K562 (cell line): ENCODE measurements at regions not wholly inside any gene's neighbourhood (a gene's known extent, or its start where the extent isn't known, plus 50 kb on each side); places are given as distances from the start of the nearest gene placed in this dataset.

ENCODE experiments used
- CHD2 ChIP-seq: IDR thresholded peaks from 2 replicates; pipeline ENCODE4 v1.6.1; 2011; ENCODE audit warnings: low read depth, low read length
- HMG20A ChIP-seq: fragments of 450-650 bp; formaldehyde crosslinking; conservative IDR thresholded peaks from 2 replicates; pipeline ENCODE4 v1.4.0; 2020; ENCODE audit warnings: mild to moderate bottlenecking, mixed read lengths
- MBD2 ChIP-seq: sonication (generic); IDR thresholded peaks from 2 replicates; pipeline ENCODE4 v1.6.1; 2016; ENCODE audit warnings: low read depth, borderline replicate concordance
- RB1 ChIP-seq: fragments of 450-650 bp; IDR thresholded peaks from 2 replicates; pipeline ENCODE4 v1.6.1; 2017; ENCODE audit warnings: low read depth, mild to moderate bottlenecking
- USF1 ChIP-seq: sonication (generic); formaldehyde crosslinking; IDR thresholded peaks from 2 replicates; pipeline ENCODE4 v1.9.0; 2022; ENCODE audit warnings: mild to moderate bottlenecking, missing genetic modification reagents
- YY1 ChIP-seq, 3 experiments: IDR thresholded peaks; 2 replicates each; pipeline ENCODE4 v1.6.1; 2011; ENCODE audit warnings: low read length in 2 of 3, mild to moderate bottlenecking in 2 of 3, moderate library complexity in 2 of 3, borderline replicate concordance in 1 of 3, control low read depth in 1 of 3, low read depth in 1 of 3; ENCODE audit not compliant: insufficient read depth in 3 of 3, insufficient replicate concordance in 2 of 3, control insufficient read depth in 1 of 3, insufficient read length in 1 of 3; ENCODE audit errors: extremely low read depth in 1 of 3
- ZBTB7A ChIP-seq: IDR thresholded peaks from 2 replicates; pipeline ENCODE4 v1.6.1; 2011; ENCODE audit warnings: low read depth, mild to moderate bottlenecking, low read length, moderate library complexity, borderline replicate concordance; ENCODE audit not compliant: control insufficient read depth
- TF ChIP-seq, protein P1 (sequence below): fragments of 250-450 bp; sonication (Bioruptor Pico); IDR thresholded peaks from 2 replicates; pipeline ENCODE4 v1.9.0; 2021; ENCODE audit warnings: mild to moderate bottlenecking, inconsistent platforms
- TF ChIP-seq, protein P2 (sequence below), 3 experiments: IDR thresholded peaks in 2 of 3; conservative IDR thresholded peaks in 1 of 3; 2 replicates each; pipeline ENCODE4 v1.5.1; 2011 to 2012; ENCODE audit warnings: low read length in 3 of 3, mild to moderate bottlenecking in 3 of 3, control low read depth in 2 of 3, improper control_type of control experiment in 1 of 3, inconsistent platforms in 1 of 3, low read depth in 1 of 3, mixed read lengths in 1 of 3, moderate library complexity in 1 of 3; ENCODE audit not compliant: insufficient read depth in 2 of 3

GRCh38 chr2:126446106-126446695 is 209.8 kb upstream of the GYPC start:
- TF ChIP-seq MBD2 (no peak), ZBTB7A (no peak), USF1 (CRISPR knock-in tag) (no peak), CHD2 (no peak), YY1 (IDR thresholded peaks at IDR 0.05; ENCODE audit: borderline replicate concordance in 1 of 3, control insufficient read depth in 1 of 3, extremely low read depth in 1 of 3, insufficient read depth in 3 of 3, insufficient read length in 1 of 3, insufficient replicate concordance in 2 of 3, low read depth in 1 of 3, low read length in 2 of 3) (no peak), HMG20A (CRISPR knock-in tag) (no peak), RB1 (no peak)
- TF ChIP-seq, protein P1, sequence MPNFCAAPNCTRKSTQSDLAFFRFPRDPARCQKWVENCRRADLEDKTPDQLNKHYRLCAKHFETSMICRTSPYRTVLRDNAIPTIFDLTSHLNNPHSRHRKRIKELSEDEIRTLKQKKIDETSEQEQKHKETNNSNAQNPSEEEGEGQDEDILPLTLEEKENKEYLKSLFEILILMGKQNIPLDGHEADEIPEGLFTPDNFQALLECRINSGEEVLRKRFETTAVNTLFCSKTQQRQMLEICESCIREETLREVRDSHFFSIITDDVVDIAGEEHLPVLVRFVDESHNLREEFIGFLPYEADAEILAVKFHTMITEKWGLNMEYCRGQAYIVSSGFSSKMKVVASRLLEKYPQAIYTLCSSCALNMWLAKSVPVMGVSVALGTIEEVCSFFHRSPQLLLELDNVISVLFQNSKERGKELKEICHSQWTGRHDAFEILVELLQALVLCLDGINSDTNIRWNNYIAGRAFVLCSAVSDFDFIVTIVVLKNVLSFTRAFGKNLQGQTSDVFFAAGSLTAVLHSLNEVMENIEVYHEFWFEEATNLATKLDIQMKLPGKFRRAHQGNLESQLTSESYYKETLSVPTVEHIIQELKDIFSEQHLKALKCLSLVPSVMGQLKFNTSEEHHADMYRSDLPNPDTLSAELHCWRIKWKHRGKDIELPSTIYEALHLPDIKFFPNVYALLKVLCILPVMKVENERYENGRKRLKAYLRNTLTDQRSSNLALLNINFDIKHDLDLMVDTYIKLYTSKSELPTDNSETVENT (CRISPR knock-in tag) = no peak
- TF ChIP-seq, protein P2, sequence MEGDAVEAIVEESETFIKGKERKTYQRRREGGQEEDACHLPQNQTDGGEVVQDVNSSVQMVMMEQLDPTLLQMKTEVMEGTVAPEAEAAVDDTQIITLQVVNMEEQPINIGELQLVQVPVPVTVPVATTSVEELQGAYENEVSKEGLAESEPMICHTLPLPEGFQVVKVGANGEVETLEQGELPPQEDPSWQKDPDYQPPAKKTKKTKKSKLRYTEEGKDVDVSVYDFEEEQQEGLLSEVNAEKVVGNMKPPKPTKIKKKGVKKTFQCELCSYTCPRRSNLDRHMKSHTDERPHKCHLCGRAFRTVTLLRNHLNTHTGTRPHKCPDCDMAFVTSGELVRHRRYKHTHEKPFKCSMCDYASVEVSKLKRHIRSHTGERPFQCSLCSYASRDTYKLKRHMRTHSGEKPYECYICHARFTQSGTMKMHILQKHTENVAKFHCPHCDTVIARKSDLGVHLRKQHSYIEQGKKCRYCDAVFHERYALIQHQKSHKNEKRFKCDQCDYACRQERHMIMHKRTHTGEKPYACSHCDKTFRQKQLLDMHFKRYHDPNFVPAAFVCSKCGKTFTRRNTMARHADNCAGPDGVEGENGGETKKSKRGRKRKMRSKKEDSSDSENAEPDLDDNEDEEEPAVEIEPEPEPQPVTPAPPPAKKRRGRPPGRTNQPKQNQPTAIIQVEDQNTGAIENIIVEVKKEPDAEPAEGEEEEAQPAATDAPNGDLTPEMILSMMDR (IDR thresholded peaks at IDR 0.05 in 2 of 3, conservative IDR thresholded peaks at IDR 0.05 in 1 of 3; ENCODE audit: insufficient read depth in 2 of 3, low read depth in 1 of 3, low read length in 3 of 3) = no peak
